ENCODE measurements at regions not wholly inside any gene's neighbourhood (a gene's known extent, or its start where the extent isn't known, plus 50 kb on each side); places are given as distances from the start of the nearest gene placed in this dataset.

DNA sequence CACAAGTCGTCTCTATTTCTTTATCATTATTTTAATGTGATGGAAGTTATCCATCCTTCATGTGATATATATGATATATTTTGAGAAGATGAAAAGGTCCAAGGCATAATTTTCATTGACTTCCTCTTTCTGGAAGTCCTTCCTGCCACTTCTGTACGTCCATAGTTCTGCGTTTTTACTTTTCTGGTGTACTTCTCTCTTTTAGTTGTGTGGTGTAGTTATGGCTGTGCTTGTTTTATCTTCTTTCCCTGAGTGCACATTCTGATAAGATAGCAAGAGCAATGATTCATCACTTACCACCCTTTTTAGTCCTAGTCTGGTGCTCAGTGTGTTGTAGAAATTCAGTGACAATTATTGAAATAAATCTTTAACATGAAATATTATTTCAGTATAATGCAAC is 231.3 kb upstream of the FERD3L start:
- no peak overlapping the region for H4K91ac ChIP-seq (replicated peaks; ENCODE audit: insufficient read length, low read length)
- no peak overlapping the region for H3K4me3 ChIP-seq (ENCODE audit: extremely low read depth in 1 of 4, insufficient read depth in 2 of 4, low read depth in 3 of 4, low read length in 4 of 4)
- no peak overlapping the region for H3K4me2 ChIP-seq (ENCODE audit: insufficient read depth in 1 of 2, low read depth in 2 of 2, low read length in 2 of 2)
- no peak overlapping the region for H2BK5ac ChIP-seq (ENCODE audit: low read depth, low read length)
- no peak overlapping the region for H3K23ac ChIP-seq (ENCODE audit: insufficient read length)
- no peak overlapping the region for H2AFZ ChIP-seq (ENCODE audit: low read length)
- ChIA-PET POLR2A (ENCODE audit: partially characterized antibody) (no interaction called here), CTCF (ENCODE audit: partially characterized antibody) (interaction anchor here (0.6 kb wide), 1 partner anchor 28 kb away, joined by 3 read pairs; no protein-coding TSS in a partner anchor)
- H3K79me2 ChIP-seq (ENCODE audit: control insufficient read depth in 1 of 2, insufficient read depth in 2 of 2, low read length in 2 of 2): no peaks in the 10 kb centered on the region
- no peaks in the 10 kb centered on the region for H4K20me1 ChIP-seq (replicated peaks in 1 of 2; ENCODE audit: control insufficient read depth in 1 of 2, insufficient read depth in 2 of 2, low read length in 2 of 2)
- no peak overlapping the region for H2AK5ac ChIP-seq (ENCODE audit: low read depth, low read length)
- H3K9me3 ChIP-seq (ENCODE audit: insufficient read depth in 2 of 2, low read depth in 1 of 2, low read length in 1 of 2): peaks cover 0 to 5% of the 10 kb centered on the region in 2 experiments; a peak in 1 of 4 replicates
- no peak overlapping the region for H3K18ac ChIP-seq (ENCODE audit: extremely low read depth, low read length)
- no peak overlapping the region for H2BK15ac ChIP-seq (ENCODE audit: low read length)
- H2BK120ac ChIP-seq (replicated peaks; ENCODE audit: low read depth, low read length): no peak overlapping the region
- no peak overlapping the region for H3K27ac ChIP-seq (ENCODE audit: low read depth, low read length)
- H3K36me3 ChIP-seq (ENCODE audit: control insufficient read depth in 2 of 4, insufficient read depth in 4 of 4, low read length in 3 of 4): no peaks in the 10 kb centered on the region
- H2BK20ac ChIP-seq (ENCODE audit: low read length): no peak overlapping the region
- H3K4me1 ChIP-seq (replicated peaks in 1 of 4; ENCODE audit: control insufficient read depth in 3 of 4, insufficient read depth in 4 of 4, low read length in 3 of 4): no peaks in the 10 kb centered on the region; a peak in 1 of 7 replicates
- H3K9ac ChIP-seq (replicated peaks in 1 of 4; ENCODE audit: extremely low read depth in 1 of 4, low read depth in 3 of 4, low read length in 3 of 4): no peak overlapping the region
- DNase-seq (ENCODE audit: low read depth in 1 of 2, low spot score in 2 of 2) (no peak), FAIRE-seq (no peak)
- no peak overlapping the region for H4K8ac ChIP-seq (ENCODE audit: extremely low read depth, insufficient read depth, low read length)
- 94% methylated on average over 3 of the region's 3 CpGs; no CpG with 5 or more reads in 1 of the 2 experiments for WGBS, 2 experiments (ENCODE audit: extremely low coverage in 1 of 2, insufficient coverage in 1 of 2, insufficient read length in 1 of 2, insufficient replicate concordance in 2 of 2, low coverage in 1 of 2, low lambda C conversion rate in 2 of 2, missing lambda C conversion rate in 1 of 2)
- H3K4ac ChIP-seq (replicated peaks; ENCODE audit: insufficient read length, low read depth, low read length): no peak overlapping the region
- H3K79me1 ChIP-seq (ENCODE audit: low read depth, low read length): no peaks in the 10 kb centered on the region
- no peak overlapping the region for H3K14ac ChIP-seq (ENCODE audit: insufficient read length)
- no peak overlapping the region for H2BK12ac ChIP-seq (ENCODE audit: low read depth, low read length)
- no peak overlapping the region for H4K5ac ChIP-seq (ENCODE audit: insufficient read length, low read depth, low read length)
- H3K23me2 ChIP-seq (ENCODE audit: low read depth, low read length): no peaks in the 10 kb centered on the region
- H3K56ac ChIP-seq (replicated peaks; ENCODE audit: insufficient read length, low read depth, low read length): no peak overlapping the region
- H3K27me3 ChIP-seq (replicated peaks in 1 of 4; ENCODE audit: control insufficient read depth in 3 of 4, extremely low read depth in 1 of 4, insufficient read depth in 3 of 4, low read length in 3 of 4): no peaks in the 10 kb centered on the region
- TF ChIP-seq KDM4A (IDR thresholded peaks at IDR 0.05; ENCODE audit: low read depth, low read length, severe bottlenecking): no peak

All from H1 (cell line).